Stimulated activated CD4-positive, alpha-beta T cell treated with anti-CD3 and anti-CD28 coated beads, Interleukin-12 subunit alpha, Interleukin-12 subunit beta, amount 100 ng/mL, for 24 hours (primary cell): ENCODE measurements at regions not wholly inside any gene's neighbourhood (a gene's known extent, or its start where the extent isn't known, plus 50 kb on each side); places are given as distances from the start of the nearest gene placed in this dataset.
"Not testable (repeated sequence)": the region's sequence is repeated elsewhere in the genome, so short reads cannot be mapped to it uniquely, and the experiment has no call there.

Source experiments
- DNase-seq, 2 experiments: peaks; one replicate each; pipeline ENCODE4 v3.0.0-alpha.2; 2020; ENCODE audit warnings: low read depth in 2 of 2

GRCh38 chr12:34223640-34224039 lies 201.3 kb downstream of the ALG10 start:
- no peak for DNase-seq

- DNase-seq: not testable (repeated sequence)
Measured at GRCh38 chr12:34226044-34226443, 203.7 kb downstream of the ALG10 start.

GRCh38 chr12:34228046-34228445 lies 205.8 kb downstream of the ALG10 start:
- not testable (repeated sequence) for DNase-seq

- not testable (repeated sequence) for DNase-seq
Measured at GRCh38 chr12:34229033-34229432, 206.7 kb downstream of the ALG10 start.

GRCh38 chr12:34233618-34234017 lies 211.3 kb downstream of the ALG10 start:
- DNase-seq: no peak

- DNase-seq: no peak
Measured at GRCh38 chr12:34236073-34236472, 213.8 kb downstream of the ALG10 start.

- no peak for DNase-seq
Measured at GRCh38 chr12:34244608-34245007, 222.3 kb downstream of the ALG10 start.

GRCh38 chr12:34249271-34249670 lies 227.0 kb downstream of the ALG10 start:
- no peak for DNase-seq

GRCh38 chr12:34251879-34252278 lies 229.6 kb downstream of the ALG10 start:
- not testable (repeated sequence) for DNase-seq

GRCh38 chr12:34253674-34254073 lies 231.4 kb downstream of the ALG10 start:
- DNase-seq: no peak

GRCh38 chr12:34257093-34257492 lies 234.8 kb downstream of the ALG10 start:
- DNase-seq: no peak

- not testable (repeated sequence) for DNase-seq
Measured at GRCh38 chr12:34262140-34262539, 239.8 kb downstream of the ALG10 start.

GRCh38 chr12:34264110-34264509 lies 241.8 kb downstream of the ALG10 start:
- DNase-seq: no peak

GRCh38 chr12:34273703-34274102 lies 251.4 kb downstream of the ALG10 start:
- not testable (repeated sequence) for DNase-seq

- no peak for DNase-seq
Measured at GRCh38 chr12:34275129-34275528, 252.8 kb downstream of the ALG10 start.

GRCh38 chr12:34286483-34286882 lies 264.2 kb downstream of the ALG10 start:
- no peak for DNase-seq

- no peak for DNase-seq
Measured at GRCh38 chr12:34286934-34287333, 264.6 kb downstream of the ALG10 start.

GRCh38 chr12:34287437-34287836 lies 265.1 kb downstream of the ALG10 start:
- DNase-seq: no peak

GRCh38 chr12:34287986-34288962 lies 266.0 kb downstream of the ALG10 start:
- no peak for DNase-seq

- DNase-seq: no peak
Measured at GRCh38 chr12:34288963-34289345, 266.7 kb downstream of the ALG10 start.

GRCh38 chr12:34289431-34290380 lies 267.4 kb downstream of the ALG10 start:
- no peak for DNase-seq

- DNase-seq: no peak
Measured at GRCh38 chr12:34290381-34290995, 268.2 kb downstream of the ALG10 start.
